T-helper 1 cell (primary cell): ENCODE measurements at regions not wholly inside any gene's neighbourhood (a gene's known extent, or its start where the extent isn't known, plus 50 kb on each side); places are given as distances from the start of the nearest gene placed in this dataset.

Source experiments
- DNase-seq, 5 donors: peaks; one replicate each; pipeline ENCODE4 v3.0.0-alpha.2; 2012 to 2020

DNA sequence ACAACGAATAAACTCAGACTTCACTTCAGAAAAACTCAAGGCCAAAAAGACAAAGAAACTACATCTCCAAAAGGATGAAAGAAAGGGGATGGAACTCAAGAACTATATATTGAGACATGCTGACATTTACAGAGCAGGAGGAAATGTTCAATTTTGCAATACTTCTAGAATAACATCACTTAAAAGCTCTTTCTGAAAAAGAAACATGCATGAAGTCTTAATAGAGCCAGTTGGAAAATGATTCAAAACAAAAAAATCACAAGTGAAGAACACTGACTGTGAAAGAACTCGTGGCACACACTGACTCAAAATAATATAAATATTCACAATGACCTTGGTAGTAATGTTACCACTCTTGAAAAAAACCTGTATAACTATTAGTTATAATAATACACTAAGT lies 267.8 kb upstream of the NREP start:
- DNase-seq, result no peak

DNA sequence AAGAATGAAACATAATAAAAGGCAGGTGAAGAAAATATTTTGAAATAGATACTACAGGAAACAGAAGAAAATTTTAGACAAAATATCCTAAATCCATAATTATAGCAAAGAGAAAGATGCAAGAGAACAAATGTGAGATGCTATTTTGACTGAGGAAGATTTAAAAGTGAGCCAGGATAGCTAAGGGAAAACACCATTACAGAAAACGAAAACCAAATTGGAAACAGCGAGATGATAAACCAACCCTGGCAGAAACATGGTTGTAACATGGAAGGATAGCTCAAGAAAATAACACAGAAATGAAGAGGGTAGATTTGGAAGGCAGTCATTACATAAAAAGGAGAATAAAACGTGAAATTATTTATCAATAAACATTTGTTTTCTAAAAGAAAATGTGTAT lies 267.2 kb upstream of the NREP start:
- no peak for DNase-seq

DNA sequence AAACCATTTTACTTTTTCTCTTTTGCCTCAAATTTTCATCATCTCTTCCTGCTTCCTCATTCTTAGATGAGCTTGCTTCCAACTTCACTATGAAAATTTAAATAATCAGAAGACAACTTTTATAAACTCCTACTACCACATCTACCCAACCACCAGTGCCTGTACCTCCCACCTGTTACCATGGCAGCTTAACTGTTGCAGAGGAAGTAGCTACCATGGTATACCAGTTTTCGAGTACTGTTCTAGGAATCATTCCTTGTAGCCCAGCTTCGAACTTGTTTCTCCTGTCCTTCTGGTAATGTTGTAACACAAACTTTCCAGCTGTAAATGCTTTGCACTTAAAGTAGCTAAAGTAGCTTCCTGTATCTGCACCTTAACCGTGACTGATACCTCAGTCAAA lies 266.8 kb upstream of the NREP start:
- no peak for DNase-seq

DNA sequence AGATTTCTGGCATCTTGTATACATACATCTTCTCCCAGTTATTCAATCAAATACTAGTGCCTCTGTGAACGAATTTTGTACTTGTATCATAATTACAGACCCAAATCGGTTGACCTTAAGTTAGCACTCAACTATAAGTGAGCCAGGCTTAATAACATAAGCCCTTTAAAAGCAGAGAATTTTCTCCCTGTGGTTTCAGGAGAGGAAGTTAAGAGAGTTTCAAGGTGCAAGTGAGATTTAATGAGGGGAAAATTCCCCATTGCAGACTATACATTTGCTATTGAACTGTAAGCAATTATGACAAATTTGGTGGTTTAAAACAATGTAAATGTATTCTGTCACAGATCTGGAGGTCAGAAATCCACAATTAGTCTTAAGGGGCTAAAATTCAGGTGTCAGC lies 261.9 kb upstream of the NREP start:
- DNase-seq, result no peak

DNA sequence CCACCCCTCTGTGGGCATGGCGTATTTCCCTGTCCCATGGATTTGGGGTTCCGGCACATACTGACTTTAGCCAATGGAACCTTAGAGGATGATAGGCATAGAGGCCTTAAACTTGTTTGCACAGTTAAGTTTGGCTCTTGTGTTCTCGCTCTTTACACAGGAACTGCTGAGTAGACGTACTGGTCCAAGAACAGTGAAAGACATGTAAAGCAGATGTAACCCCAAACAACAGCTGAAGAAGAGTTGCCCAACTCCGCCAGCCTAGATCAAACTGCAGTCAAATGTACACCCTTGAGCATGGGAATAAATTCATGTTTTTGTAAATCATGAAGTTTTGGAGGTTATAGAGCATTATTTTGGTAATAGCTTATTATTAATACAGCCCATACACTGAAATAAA lies 260.0 kb upstream of the NREP start:
- DNase-seq, result no peak

DNA sequence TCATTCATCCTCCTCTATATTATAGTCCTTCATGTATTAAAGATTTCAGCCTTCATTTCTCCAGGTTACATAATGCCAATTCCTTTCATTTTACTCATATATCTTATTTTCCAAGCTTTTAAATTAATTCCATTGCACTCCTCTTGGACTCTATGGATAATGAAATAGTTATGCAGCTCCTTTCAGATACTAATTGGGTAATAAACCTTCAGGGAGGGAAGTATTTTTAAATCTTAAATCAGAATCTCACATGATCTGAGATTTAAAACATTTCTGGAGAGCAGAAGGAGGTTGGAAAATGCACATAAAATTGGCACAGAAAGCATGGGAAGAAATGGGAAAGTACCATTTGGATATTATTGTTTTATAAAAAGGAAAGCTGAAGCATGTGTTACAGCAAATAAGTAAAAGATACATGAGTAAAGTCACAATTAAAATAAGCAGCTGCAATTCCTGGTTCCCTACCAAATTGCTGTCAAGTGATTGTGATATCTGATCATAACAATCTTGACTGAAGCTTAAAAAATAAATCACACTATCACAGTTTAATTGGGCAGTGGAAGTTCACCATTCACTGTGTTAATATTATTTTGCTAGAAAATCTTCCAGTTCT lies 257.9 kb upstream of the NREP start:
- DNase-seq, result no peak

DNA sequence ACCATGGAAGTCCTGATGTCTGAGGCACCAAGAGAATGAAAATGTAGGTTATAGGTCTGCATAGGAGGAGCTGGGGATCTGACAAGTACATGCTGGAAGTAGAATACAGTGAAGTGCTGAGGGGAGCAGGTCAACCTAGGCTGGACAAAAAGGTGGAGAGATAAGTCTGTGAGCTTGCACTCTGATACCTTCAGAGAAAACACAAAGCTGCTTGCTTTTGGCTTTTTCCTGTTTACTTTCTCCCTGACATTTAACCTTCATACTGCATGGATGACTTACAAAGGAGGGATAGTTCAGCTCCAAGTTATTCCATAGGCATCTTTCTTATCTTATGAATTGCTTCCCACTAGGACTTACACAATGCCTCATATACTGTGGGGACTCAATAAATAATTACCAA lies 256.7 kb upstream of the NREP start:
- DNase-seq, result no peak

DNA sequence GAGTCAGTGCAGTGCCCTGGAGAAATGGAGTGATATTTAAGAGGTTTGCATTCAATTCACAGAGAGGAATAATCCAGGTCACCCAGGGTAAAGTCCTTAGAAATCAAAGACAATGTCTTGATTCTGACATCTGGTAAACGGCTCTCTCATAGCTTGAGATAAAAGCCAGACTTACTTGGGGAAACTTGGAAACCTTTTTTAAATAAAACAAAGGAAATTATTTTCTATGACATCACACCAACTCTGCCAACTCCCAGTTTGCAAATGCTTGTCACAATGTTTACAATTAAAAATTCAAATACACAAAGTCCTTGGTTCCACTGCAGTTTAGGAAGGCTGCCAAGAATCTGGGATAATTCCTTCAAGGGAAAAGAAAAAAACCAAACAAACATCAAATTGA lies 255.1 kb upstream of the NREP start:
- no peak for DNase-seq

DNA sequence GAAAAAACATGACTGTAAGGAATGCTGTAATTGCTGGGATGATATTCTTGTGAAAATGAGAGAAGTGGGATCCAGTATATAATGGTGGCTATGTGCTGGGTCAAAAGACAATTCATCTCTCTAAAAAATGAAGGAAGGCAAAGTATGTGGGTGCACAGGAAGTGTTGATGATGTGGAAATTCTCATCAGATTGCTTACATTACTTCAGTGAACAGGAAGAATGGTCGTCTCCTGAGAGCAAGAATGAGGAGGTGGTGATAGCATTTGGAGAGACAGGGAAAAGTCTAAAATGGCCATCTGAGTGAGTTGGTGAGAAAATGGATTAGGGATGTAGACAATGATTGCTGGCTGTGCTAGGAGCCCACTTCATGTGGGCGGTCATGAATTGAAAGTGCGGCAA lies 253.5 kb upstream of the NREP start:
- no peak for DNase-seq

DNA sequence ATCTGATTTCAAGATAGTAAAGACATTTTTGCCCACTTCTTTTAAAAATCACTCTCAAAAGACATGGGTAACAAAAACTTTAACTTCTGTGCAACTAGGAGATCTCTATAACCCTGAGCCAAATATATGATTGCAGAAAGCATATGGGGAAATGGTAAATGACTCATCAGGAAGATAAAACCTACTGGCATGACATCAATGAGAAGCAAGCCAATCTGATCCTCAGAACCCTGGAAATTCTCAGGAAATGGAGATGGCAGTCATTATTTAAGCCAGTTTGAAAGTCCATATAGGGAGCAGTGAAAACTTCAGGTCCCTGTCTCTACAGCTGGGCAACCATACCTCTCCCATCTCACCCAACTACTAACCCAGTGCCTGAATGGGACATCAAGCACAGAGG lies 249.7 kb upstream of the NREP start:
- no peak for DNase-seq

DNA sequence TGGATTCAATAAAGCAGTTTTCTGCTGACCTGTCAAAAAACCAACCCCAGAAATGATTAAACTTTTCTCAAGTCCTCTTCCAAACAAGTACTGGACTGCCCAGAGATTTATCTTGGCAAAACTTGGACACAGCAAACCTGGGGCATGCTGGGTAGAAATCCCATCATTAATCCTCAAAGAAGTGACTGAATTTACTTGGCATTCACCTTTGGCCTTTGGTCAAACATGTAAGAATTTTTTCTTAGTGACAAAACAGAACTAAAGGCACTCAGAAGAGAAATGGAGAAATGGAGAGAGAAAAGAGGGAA lies 248.6 kb upstream of the NREP start:
- DNase-seq, result no peak

DNA sequence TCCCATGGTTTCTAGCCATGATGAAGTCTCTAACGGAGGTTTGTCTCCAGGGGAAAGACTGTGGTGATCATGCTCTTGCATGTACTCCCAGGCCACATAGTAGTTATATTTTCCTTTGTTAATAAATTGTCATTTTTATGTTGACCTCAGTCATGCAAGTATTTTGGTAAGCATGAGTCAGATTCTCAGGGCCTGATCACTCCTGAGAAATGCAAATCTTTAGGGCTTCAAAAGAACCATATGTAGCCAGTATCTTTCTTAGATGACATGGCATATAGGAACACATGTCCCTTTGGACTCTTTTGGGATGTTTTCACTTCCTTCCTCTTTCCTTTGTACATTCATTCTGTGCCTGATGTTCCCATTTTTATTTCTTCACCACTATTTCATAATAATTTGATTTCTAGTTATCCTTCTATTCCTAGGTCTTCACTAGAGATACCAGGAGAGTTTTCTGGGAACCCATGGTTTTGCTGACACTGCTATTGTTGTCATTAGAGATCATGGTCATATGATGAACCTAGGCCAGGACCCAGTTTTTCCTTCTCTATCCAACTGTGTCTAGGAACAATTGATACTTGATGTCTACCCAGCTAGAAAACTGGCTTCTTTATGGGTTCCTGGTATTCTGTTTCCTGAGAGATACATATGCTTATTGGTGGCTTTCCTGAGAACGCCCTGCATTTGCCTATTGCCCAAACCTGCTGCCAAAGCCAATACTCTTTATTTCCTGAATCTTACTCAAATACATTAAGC lies 248.1 kb upstream of the NREP start:
- DNase-seq, result no peak

DNA sequence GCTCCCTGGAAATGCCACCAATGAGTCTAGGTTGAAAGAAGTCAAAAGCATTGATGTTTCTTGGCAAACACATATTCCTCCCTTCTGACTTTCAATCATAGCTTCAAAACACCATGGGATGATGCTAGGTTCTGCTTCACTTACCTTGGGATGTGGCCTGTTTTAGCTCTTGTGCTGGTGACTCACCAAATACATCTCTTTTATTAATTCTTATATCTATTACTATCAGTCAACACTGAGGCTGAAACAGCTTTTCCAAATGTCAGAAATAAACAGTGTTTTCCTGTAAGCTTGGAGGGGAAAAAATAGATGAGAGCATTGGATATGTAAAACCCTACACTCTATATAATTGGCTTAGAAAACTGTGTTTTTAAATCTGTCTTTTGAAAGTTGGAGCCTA lies 245.4 kb upstream of the NREP start:
- no peak for DNase-seq

DNA sequence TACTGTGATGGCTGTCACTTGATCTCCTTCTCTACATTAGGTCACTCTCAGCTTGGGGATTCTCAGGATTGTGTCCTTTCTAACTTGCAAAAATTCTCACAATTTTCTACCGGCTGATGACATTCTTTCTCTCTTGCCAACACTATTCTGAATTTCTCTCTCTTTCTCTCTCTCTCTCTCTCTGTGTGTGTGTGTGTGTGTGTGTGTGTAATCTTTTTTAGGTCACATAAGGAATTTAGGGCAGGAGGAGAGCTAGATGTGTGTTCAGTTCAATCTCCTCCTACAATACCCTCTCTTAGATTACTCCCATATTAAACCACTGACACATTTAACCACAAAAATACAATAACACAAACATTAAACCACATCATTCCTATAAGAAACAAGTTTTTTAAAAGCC lies 242.3 kb upstream of the NREP start:
- no peak for DNase-seq

DNA sequence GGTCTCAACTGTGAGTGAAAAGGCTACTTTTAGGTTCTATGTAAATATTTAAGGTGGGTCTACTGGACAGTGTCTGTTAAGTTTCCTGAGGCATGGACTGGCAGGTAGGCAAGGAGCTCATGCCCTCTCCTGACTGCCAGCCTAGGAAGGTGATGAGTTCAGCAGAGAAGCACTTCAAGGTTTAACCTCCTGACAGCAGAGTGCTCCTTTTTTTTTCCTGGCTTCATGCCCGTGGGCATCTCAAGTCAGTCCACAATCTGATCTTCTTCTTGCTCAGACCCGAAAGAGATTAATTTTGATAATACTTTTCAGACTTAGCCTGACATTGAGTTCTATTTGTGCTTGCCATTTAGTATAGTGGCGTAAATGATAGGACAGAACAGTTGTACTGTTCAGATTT lies 241.9 kb upstream of the NREP start:
- DNase-seq, result no peak

DNA sequence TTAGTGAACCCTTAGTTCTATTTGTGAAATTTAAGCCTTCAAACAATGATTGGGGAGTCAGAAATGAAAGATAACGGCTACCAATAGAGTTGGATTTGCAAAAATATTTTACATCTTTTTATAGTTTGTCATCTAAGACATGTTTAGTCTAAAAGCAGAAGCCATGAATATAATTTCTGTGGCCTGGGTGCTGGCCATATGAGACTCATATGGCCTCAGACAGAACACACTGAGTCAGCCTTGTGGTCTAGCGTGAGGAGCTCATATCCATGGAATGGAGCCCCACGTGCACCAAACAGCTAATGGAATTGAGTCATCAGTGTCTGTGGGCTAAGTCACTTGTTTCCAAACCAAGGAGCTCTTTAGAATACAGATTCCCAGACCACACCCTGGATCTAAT lies 240.7 kb upstream of the NREP start:
- DNase-seq, result no peak

DNA sequence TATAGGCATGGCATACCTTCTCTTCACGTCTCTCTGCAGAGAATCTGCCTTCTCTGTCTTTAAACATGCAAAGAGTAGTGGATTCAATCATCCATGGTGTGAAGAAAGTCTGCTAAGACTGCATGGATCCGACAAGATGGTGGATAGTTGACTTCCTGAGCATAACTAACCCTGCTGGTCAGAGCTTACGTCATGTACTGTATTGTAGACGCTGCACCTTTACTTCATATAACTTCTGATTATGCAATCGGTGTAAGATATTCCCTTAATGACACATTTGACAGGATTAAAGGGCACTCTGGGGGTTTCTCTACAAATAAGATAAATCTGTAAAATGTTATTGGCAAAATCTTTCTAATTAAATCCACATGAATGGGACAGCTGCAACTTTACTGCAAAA lies 240.3 kb upstream of the NREP start:
- no peak for DNase-seq

DNA sequence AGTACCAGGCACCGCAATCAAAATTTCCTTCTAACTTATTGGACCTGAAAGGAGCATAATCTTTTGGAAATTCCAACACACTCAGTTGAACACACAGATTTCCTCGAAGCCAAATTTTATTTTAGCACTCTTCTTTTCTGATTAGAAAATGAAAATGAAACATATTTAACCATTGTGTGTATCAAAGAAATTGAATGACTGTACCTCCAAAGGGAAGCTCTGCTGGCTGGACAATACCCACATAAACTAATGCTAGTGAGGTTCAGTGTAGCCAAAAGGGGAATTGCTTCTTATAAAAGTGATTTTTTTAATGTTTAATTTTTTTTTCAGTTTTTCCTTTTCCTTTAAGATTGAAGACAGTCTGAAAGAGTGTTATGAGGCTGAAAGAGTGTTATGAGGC lies 239.6 kb upstream of the NREP start:
- no peak for DNase-seq

DNA sequence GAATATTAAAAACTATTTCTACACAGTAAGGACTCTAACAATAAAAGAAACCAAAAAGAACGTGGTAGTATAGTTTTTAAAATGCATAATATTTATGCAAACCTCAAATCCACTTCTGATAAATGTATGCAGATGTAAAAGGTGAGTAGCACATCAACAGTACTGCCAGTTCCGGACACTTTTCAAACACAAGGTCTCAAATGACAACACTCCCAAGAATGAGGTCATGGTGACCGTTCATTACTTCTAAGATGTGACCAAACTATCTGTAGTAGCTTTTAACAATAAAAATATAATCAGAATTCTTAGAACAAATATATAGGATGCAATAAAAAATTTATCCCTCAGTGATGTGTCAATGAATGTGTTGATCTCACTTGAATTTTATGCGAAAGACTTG lies 238.7 kb upstream of the NREP start:
- no peak for DNase-seq

DNA sequence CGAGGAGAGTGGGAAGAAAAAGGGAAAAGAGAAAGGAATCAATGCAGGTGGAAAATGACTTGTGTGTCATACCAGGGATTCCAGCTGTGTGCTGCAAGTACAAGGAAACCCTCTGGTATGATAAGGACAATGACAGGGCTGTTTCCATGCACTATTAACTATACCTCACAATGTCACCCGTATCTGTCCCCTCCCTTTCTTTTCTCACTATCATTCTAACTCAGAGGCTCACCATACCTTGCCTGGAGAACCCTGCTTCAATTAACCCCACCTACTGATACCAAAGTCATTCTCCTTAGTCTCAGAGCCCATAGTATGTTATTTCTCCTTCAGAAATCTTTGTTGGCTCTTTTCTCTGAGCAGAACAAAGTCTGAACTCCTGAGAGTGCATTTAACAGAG lies 236.2 kb upstream of the NREP start:
- DNase-seq, result no peak

DNA sequence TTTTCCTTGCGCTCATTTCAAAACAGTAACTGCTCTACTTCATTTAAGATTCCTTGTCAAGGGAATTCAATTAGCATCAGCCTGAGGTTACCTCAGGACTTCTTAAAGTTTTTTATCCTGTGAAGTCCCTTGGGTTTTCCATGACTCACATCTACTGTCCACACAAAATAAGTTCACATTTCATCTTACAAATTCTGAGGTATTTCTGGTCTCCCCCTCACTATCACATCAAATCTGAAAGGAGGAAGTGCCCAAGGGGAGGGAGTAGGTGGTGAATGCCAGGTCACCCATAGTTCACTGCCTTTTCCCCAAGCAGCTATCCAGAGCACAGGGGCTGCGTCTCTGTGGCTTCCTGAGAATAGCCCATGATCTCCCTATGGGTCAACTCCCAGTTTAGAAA lies 227.1 kb upstream of the NREP start:
- DNase-seq, result no peak

DNA sequence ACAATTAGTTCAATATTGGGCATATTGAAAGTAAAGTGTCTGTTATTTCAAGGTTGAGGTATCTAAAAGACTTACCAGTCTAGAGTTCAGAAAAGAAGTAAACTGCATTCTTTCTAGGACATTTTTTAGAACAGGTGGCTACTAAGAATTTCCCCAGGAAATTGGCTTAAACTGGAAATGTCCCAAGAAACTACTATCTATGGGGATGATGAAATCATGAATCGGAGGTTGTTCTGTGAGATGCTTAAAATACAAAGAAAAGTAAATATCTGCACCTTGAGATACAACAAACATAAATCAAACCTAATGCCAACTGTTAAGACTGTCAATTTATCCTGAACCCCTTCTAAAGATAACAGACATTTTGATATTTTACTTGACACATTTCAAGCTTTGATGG lies 226.5 kb upstream of the NREP start:
- DNase-seq, result no peak

DNA sequence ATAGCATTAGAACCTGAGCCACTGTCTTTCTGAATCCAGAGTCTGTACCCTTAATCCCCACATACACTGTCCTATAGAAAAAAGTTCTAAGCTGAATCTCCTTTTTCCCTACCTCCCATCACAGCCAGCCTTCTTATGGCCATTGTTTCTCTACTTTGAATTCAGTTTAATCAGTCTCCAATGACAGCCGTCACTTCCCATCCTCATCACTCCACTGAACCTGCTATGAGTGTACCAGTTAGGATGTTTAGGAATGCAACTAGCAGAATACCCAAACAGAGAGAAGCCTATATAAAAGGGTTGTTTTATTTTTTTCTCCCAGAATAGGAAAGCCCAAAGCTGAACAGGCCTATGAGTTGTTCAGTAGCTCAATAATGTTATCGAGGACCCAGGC lies 220.4 kb upstream of the NREP start:
- no peak for DNase-seq

DNA sequence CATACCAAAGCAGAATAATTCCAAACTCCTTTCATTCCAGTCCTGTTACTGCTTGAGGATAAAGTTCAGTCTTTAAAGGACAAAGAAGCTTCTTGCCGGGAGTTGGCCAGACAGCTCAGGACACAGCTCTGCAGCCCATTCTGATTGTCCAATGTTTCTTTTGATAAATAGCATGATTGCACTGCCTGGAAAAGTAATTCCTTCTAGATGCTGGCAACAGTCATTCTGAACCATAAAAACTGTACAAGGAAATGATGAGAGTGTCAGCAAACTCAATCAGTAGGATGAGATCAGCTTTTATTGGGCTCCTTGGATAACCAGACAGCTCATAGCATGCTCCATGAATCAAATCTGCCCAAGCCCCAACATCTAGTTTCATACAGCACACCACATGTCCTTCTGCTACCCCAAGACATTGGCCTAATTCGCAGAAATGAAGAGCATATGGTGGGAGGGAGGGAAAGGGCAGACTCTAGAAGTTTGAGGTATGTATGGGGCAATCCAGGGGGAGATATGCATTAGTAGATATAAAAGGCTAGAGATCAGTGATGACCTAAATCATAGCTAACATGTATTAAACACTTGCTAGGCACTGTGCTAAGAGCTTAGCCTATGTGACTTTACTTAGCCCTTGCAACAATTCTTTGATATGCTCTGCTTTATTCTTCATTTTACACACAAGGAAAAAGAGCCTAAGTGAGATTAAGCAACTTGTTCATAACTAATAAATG lies 219.9 kb upstream of the NREP start:
- DNase-seq, result no peak

DNA sequence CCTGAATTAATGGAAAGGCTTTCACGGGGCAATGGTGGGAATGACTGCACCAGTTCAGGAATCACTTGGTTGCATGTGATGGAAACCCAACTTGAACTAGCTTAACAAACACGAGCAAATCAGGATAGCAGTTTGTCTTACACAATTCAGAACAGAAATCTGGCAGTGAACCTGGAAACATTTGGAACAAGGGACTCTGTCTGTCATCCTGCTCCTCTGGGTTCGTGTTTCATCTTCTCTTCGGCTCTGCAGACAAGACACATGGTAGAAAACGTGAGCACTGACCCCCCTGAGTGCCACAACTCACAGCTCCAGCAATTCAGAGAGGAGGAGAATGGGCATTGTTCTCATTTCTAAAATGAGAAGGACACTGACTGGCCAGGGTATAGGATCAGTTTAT lies 218.1 kb upstream of the NREP start:
- no peak for DNase-seq
